GM23338 (cell line): ENCODE measurements at regions not wholly inside any gene's neighbourhood (a gene's known extent, or its start where the extent isn't known, plus 50 kb on each side); places are given as distances from the start of the nearest gene placed in this dataset.

Experiments
- ATAC-seq: fragments of 200-7000 bp; cut with Tn5 transposase; 3 replicates; pipeline ENCODE4 v1.9.1; 2020
- DNase-seq: peaks from one replicate; pipeline ENCODE4 v3.0.0-alpha.2; 2015; ENCODE audit warnings: low spot score
- H2AFZ ChIP-seq: fragments of 200-600 bp; sonication (generic); 2 replicates; pipeline ENCODE4 v1.8.0; 2016; ENCODE audit warnings: antibody characterized with exemption, mild to moderate bottlenecking, moderate library complexity
- H3F3A ChIP-seq: fragments of 200-600 bp; sonication (generic); replicated peaks from 2 replicates; pipeline ENCODE4 v1.8.0; 2017; ENCODE audit warnings: antibody characterized with exemption, mixed run types, low read depth
- H3K27ac ChIP-seq: fragments of 200-600 bp; sonication (generic); 2 replicates; pipeline ENCODE4 v1.6.1; 2016; ENCODE audit warnings: low read depth
- H3K27me3 ChIP-seq: fragments of 200-600 bp; sonication (generic); 2 replicates; pipeline ENCODE4 v1.8.0; 2016; ENCODE audit warnings: mild to moderate bottlenecking, mixed run types, moderate library complexity; ENCODE audit not compliant: insufficient read depth
- H3K36me3 ChIP-seq: fragments of 200-600 bp; sonication (generic); 2 replicates; pipeline ENCODE4 v1.8.0; 2016; ENCODE audit warnings: mild to moderate bottlenecking; ENCODE audit not compliant: insufficient read depth
- H3K4me1 ChIP-seq: fragments of 200-600 bp; sonication (generic); 2 replicates; pipeline ENCODE4 v1.8.0; 2016; ENCODE audit warnings: mild to moderate bottlenecking, moderate library complexity; ENCODE audit not compliant: insufficient read depth
- H3K4me2 ChIP-seq: fragments of 200-600 bp; sonication (generic); 2 replicates; pipeline ENCODE4 v1.7.1; 2017; ENCODE audit warnings: mixed run types
- H3K4me3 ChIP-seq: fragments of 200-600 bp; sonication (generic); 2 replicates; pipeline ENCODE4 v1.6.1; 2016; ENCODE audit warnings: mixed run types
- H3K79me2 ChIP-seq: fragments of 200-600 bp; sonication (generic); replicated peaks from 2 replicates; pipeline ENCODE4 v1.8.0; 2017; ENCODE audit warnings: mild to moderate bottlenecking; ENCODE audit not compliant: insufficient read depth
- H3K9me2 ChIP-seq: fragments of 200-600 bp; sonication (generic); 2 replicates; pipeline ENCODE4 v1.8.0; 2017; ENCODE audit not compliant: insufficient read depth
- H4K20me1 ChIP-seq: fragments of 200-600 bp; sonication (generic); replicated peaks from 2 replicates; pipeline ENCODE4 v1.8.0; 2017; ENCODE audit warnings: mild to moderate bottlenecking; ENCODE audit not compliant: insufficient read depth
- H3K27ac Mint-ChIP-seq: 2 replicates; pipeline ENCODE4 v1.8.0; 2020; ENCODE audit warnings: inconsistent platforms, mild to moderate bottlenecking, moderate library complexity, mixed read lengths
- H3K27me3 Mint-ChIP-seq: 3 replicates; pipeline ENCODE4 v1.8.0; 2022; ENCODE audit warnings: low read depth, mild to moderate bottlenecking, moderate library complexity, mixed read lengths, inconsistent platforms; ENCODE audit not compliant: insufficient read depth, poor library complexity
- H3K36me3 Mint-ChIP-seq: 3 replicates; pipeline ENCODE4 v1.8.0; 2021; ENCODE audit warnings: low read depth, mild to moderate bottlenecking, inconsistent platforms, moderate library complexity, mixed read lengths
- H3K4me1 Mint-ChIP-seq: 3 replicates; pipeline ENCODE4 v1.8.0; 2020; ENCODE audit warnings: mild to moderate bottlenecking, inconsistent platforms, mixed read lengths
- H3K4me3 Mint-ChIP-seq: 3 replicates; pipeline ENCODE4 v1.8.0; 2021; ENCODE audit warnings: moderate library complexity, mild to moderate bottlenecking, inconsistent platforms, mixed read lengths
- H3K9me3 Mint-ChIP-seq: 3 replicates; pipeline ENCODE4 v1.8.0; 2020; ENCODE audit warnings: moderate library complexity, mild to moderate bottlenecking, inconsistent platforms, mixed read lengths
- CREB1 ChIP-seq: fragments of 250-450 bp; sonication (Bioruptor Pico); IDR thresholded peaks from 2 replicates; pipeline ENCODE4 v1.5.0; 2020; ENCODE audit warnings: low read depth, mild to moderate bottlenecking, moderate library complexity
- EZH2 ChIP-seq: fragments of 200-600 bp; sonication (generic); IDR thresholded peaks from one replicate; pipeline ENCODE4 v1.8.0; 2017; ENCODE audit warnings: antibody characterized with exemption, mild to moderate bottlenecking, low read depth; ENCODE audit not compliant: unreplicated experiment
- EZH2phosphoT487 ChIP-seq: fragments of 200-600 bp; sonication (generic); IDR thresholded peaks from one replicate; pipeline ENCODE4 v1.8.1; 2018; ENCODE audit warnings: antibody characterized with exemption; ENCODE audit not compliant: unreplicated experiment
- JUNB ChIP-seq: IDR thresholded peaks from one replicate; pipeline ENCODE4 v1.6.1; 2016; ENCODE audit warnings: antibody characterized with exemption; ENCODE audit not compliant: unreplicated experiment
- NANOG ChIP-seq: IDR thresholded peaks from 2 replicates; pipeline ENCODE4 v1.6.1; 2016; ENCODE audit warnings: antibody characterized with exemption, borderline replicate concordance
- POLR2AphosphoS5 ChIP-seq: IDR thresholded peaks from 2 replicates; pipeline ENCODE4 v1.6.1; 2016; ENCODE audit warnings: antibody characterized with exemption, low read depth
- REST ChIP-seq: IDR thresholded peaks from one replicate; pipeline ENCODE4 v1.6.1; 2018; ENCODE audit warnings: antibody characterized with exemption; ENCODE audit not compliant: unreplicated experiment
- STAT1 ChIP-seq: IDR thresholded peaks from one replicate; pipeline ENCODE4 v1.6.1; 2016; ENCODE audit warnings: antibody characterized with exemption; ENCODE audit not compliant: unreplicated experiment
- ZNF114 ChIP-seq: fragments of 250-450 bp; sonication (Bioruptor Pico); IDR thresholded peaks from 2 replicates; pipeline ENCODE4 v1.5.0; 2020; ENCODE audit warnings: mild to moderate bottlenecking, moderate library complexity
- ZNF331 ChIP-seq: fragments of 250-450 bp; sonication (Bioruptor Pico); IDR thresholded peaks from 2 replicates; pipeline ENCODE4 v1.5.0; 2020; ENCODE audit warnings: low read depth, mild to moderate bottlenecking, moderate library complexity
- TF ChIP-seq, protein P1 (sequence below): fragments of 250-450 bp; sonication (Bioruptor Pico); IDR thresholded peaks from 2 replicates; pipeline ENCODE4 v1.5.0; 2020; ENCODE audit warnings: mild to moderate bottlenecking, moderate library complexity
- TF ChIP-seq, protein P2 (sequence below): IDR thresholded peaks from 2 replicates; pipeline ENCODE4 v1.6.1; 2016; ENCODE audit warnings: antibody characterized with exemption
- TF ChIP-seq, protein P3 (sequence below), 2 experiments: fragments of 200-600 bp in 1 of 2; sonication (generic) in 1 of 2; conservative IDR thresholded peaks; 2 replicates each; pipeline versions ENCODE4 v1.5.1 to v1.6.1; 2016 to 2017; ENCODE audit warnings: antibody characterized with exemption in 2 of 2, low read depth in 2 of 2, mild to moderate bottlenecking in 2 of 2, moderate library complexity in 1 of 2

DNA sequence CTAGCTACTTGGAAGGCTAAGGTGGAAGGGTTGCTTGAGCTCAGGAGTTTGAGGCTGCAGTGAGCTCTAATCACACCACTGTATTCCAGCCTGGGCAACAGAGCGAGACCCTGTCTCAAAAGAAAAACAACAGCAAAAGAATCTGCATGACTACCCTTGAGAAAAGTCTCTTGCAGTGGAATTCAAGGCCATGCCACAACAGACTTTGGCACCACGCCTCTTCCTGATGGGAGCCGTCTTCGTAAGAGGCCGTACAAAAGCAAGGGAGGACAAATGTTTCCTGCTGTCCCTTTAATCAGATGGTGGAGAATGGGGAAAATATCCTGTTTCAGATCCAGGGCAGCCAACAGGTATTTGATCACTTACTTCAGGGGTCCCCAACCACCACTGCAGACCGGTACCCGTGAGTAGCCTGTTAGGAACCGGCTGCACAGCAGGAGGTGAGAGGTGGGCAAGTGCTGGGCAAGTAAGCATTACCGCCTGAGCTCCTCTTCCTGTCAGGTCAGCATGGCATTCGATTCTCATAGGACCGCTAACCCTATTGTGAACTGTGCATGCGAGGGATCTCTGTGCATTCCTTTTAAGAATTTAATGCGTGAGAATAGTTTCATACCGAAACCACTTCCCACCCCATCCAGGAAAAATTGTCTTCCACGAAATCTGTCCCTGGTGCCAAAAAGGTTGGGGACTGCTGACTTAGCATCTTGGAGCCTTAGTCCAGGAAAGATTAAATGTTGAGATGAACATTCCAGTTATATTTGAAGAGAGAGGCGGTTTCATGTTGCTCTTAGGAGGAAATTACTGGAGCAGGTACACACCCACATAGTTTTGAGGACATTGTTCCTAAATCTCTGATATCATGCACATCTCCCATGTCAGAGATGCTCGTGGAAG, 94.4 kb upstream of the XPO1 start:
- H3K4me3 Mint-ChIP-seq = no peak overlapping the region
- no peak for DNase-seq
- H3F3A ChIP-seq = no peaks in the 10 kb centered on the region
- H3K36me3 ChIP-seq = no peaks in the 10 kb centered on the region; the same call in 1 of the 2 replicates
- peaks cover 40% of the 10 kb centered on the region for H3K4me1 Mint-ChIP-seq
- H4K20me1 ChIP-seq = no peaks in the 10 kb centered on the region
- H3K79me2 ChIP-seq = no peaks in the 10 kb centered on the region
- no peak for ATAC-seq
- no peak overlapping the region for H3K4me2 ChIP-seq
- H3K9me2 ChIP-seq = no peaks in the 10 kb centered on the region
- H3K4me3 ChIP-seq = no peak overlapping the region
- TF ChIP-seq, protein P1, sequence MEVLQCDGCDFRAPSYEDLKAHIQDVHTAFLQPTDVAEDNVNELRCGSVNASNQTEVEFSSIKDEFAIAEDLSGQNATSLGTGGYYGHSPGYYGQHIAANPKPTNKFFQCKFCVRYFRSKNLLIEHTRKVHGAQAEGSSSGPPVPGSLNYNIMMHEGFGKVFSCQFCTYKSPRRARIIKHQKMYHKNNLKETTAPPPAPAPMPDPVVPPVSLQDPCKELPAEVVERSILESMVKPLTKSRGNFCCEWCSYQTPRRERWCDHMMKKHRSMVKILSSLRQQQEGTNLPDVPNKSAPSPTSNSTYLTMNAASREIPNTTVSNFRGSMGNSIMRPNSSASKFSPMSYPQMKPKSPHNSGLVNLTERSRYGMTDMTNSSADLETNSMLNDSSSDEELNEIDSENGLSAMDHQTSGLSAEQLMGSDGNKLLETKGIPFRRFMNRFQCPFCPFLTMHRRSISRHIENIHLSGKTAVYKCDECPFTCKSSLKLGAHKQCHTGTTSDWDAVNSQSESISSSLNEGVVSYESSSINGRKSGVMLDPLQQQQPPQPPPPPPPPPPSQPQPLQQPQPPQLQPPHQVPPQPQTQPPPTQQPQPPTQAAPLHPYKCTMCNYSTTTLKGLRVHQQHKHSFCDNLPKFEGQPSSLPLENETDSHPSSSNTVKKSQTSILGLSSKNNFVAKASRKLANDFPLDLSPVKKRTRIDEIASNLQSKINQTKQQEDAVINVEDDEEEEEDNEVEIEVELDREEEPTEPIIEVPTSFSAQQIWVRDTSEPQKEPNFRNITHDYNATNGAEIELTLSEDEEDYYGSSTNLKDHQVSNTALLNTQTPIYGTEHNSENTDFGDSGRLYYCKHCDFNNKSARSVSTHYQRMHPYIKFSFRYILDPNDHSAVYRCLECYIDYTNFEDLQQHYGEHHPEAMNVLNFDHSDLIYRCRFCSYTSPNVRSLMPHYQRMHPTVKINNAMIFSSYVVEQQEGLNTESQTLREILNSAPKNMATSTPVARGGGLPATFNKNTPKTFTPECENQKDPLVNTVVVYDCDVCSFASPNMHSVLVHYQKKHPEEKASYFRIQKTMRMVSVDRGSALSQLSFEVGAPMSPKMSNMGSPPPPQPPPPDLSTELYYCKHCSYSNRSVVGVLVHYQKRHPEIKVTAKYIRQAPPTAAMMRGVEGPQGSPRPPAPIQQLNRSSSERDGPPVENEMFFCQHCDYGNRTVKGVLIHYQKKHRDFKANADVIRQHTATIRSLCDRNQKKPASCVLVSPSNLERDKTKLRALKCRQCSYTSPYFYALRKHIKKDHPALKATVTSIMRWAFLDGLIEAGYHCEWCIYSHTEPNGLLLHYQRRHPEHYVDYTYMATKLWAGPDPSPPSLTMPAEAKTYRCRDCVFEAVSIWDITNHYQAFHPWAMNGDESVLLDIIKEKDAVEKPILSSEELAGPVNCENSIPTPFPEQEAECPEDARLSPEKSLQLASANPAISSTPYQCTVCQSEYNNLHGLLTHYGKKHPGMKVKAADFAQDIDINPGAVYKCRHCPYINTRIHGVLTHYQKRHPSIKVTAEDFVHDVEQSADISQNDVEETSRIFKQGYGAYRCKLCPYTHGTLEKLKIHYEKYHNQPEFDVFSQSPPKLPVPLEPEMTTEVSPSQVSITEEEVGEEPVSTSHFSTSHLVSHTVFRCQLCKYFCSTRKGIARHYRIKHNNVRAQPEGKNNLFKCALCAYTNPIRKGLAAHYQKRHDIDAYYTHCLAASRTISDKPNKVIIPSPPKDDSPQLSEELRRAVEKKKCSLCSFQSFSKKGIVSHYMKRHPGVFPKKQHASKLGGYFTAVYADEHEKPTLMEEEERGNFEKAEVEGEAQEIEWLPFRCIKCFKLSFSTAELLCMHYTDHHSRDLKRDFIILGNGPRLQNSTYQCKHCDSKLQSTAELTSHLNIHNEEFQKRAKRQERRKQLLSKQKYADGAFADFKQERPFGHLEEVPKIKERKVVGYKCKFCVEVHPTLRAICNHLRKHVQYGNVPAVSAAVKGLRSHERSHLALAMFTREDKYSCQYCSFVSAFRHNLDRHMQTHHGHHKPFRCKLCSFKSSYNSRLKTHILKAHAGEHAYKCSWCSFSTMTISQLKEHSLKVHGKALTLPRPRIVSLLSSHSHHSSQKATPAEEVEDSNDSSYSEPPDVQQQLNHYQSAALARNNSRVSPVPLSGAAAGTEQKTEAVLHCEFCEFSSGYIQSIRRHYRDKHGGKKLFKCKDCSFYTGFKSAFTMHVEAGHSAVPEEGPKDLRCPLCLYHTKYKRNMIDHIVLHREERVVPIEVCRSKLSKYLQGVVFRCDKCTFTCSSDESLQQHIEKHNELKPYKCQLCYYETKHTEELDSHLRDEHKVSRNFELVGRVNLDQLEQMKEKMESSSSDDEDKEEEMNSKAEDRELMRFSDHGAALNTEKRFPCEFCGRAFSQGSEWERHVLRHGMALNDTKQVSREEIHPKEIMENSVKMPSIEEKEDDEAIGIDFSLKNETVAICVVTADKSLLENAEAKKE (CRISPR knock-in tag) = no peak
- TF ChIP-seq, protein P2, sequence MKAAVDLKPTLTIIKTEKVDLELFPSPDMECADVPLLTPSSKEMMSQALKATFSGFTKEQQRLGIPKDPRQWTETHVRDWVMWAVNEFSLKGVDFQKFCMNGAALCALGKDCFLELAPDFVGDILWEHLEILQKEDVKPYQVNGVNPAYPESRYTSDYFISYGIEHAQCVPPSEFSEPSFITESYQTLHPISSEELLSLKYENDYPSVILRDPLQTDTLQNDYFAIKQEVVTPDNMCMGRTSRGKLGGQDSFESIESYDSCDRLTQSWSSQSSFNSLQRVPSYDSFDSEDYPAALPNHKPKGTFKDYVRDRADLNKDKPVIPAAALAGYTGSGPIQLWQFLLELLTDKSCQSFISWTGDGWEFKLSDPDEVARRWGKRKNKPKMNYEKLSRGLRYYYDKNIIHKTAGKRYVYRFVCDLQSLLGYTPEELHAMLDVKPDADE = no peak
- TF ChIP-seq, protein P3, sequence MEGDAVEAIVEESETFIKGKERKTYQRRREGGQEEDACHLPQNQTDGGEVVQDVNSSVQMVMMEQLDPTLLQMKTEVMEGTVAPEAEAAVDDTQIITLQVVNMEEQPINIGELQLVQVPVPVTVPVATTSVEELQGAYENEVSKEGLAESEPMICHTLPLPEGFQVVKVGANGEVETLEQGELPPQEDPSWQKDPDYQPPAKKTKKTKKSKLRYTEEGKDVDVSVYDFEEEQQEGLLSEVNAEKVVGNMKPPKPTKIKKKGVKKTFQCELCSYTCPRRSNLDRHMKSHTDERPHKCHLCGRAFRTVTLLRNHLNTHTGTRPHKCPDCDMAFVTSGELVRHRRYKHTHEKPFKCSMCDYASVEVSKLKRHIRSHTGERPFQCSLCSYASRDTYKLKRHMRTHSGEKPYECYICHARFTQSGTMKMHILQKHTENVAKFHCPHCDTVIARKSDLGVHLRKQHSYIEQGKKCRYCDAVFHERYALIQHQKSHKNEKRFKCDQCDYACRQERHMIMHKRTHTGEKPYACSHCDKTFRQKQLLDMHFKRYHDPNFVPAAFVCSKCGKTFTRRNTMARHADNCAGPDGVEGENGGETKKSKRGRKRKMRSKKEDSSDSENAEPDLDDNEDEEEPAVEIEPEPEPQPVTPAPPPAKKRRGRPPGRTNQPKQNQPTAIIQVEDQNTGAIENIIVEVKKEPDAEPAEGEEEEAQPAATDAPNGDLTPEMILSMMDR (conservative IDR thresholded peaks at IDR 0.05; ENCODE audit: low read depth in 2 of 2) = no peak
- TF ChIP-seq STAT1 (no peak), REST (no peak), POLR2AphosphoS5 (no peak), ZNF114 (CRISPR knock-in tag) (no peak), EZH2phosphoT487 (no peak), ZNF331 (no peak), CREB1 (no peak), NANOG (no peak), EZH2 (no peak), JUNB (no peak)
- H3K27ac ChIP-seq = no peak overlapping the region
- H3K27ac Mint-ChIP-seq = no peak overlapping the region; the same call in 1 of the 2 replicates
- H3K27me3 Mint-ChIP-seq = peaks cover 6% of the 10 kb centered on the region
- no peaks in the 10 kb centered on the region; the same call in 2 of the 3 replicates for H3K36me3 Mint-ChIP-seq
- no peaks in the 10 kb centered on the region for H3K27me3 ChIP-seq
- H3K4me1 ChIP-seq = peaks cover 36% of the 10 kb centered on the region
- no peaks in the 10 kb centered on the region for H3K9me3 Mint-ChIP-seq
- H2AFZ ChIP-seq = peak overlapping the region; percentile 52; the same call in 1 of the 2 replicates
